Activated CD4-positive, alpha-beta T cell treated with anti-CD3 and anti-CD28 coated beads, Interleukin-2, amount 50 U/mL, for 4 hours (primary cell): ENCODE measurements at regions not wholly inside any gene's neighbourhood (a gene's known extent, or its start where the extent isn't known, plus 50 kb on each side); places are given as distances from the start of the nearest gene placed in this dataset.

Experiments
- DNase-seq, 2 experiments: peaks; one replicate each; pipeline ENCODE4 v3.0.0-alpha.2; 2020

GRCh38 chr11:15861256-15861655 lies 495.1 kb downstream of the SOX6 start:
- no peak for DNase-seq

GRCh38 chr11:15863411-15863810 lies 492.9 kb downstream of the SOX6 start:
- DNase-seq: no peak

- no peak for DNase-seq
These were observed 492.1 kb downstream of the SOX6 start for GRCh38 chr11:15864026-15864805.

GRCh38 chr11:15865212-15865987 lies 490.9 kb downstream of the SOX6 start:
- DNase-seq: no peak

- DNase-seq: no peak
These were observed 488.5 kb downstream of the SOX6 start for GRCh38 chr11:15867871-15868270.

GRCh38 chr11:15870911-15871310 lies 485.4 kb downstream of the SOX6 start:
- DNase-seq: no peak

GRCh38 chr11:15871904-15872626 lies 484.3 kb downstream of the SOX6 start:
- no peak for DNase-seq

- no peak for DNase-seq
These were observed 482.8 kb downstream of the SOX6 start for GRCh38 chr11:15873501-15873900.

GRCh38 chr11:15874704-15875103 lies 481.6 kb downstream of the SOX6 start:
- DNase-seq: no peak

- DNase-seq: no peak
These were observed 481.0 kb downstream of the SOX6 start for GRCh38 chr11:15875393-15875792.

- no peak for DNase-seq
These were observed 480.4 kb downstream of the SOX6 start for GRCh38 chr11:15875943-15876342.

- DNase-seq: no peak
These were observed 477.6 kb downstream of the SOX6 start for GRCh38 chr11:15878756-15879155.

GRCh38 chr11:15880291-15880690 lies 476.1 kb downstream of the SOX6 start:
- DNase-seq: no peak

GRCh38 chr11:15882876-15883454 lies 473.4 kb downstream of the SOX6 start:
- no peak for DNase-seq

GRCh38 chr11:15883455-15883920 lies 472.9 kb downstream of the SOX6 start:
- DNase-seq: no peak

GRCh38 chr11:15884141-15884540 lies 472.2 kb downstream of the SOX6 start:
- no peak for DNase-seq

- DNase-seq: no peak
These were observed 471.4 kb downstream of the SOX6 start for GRCh38 chr11:15884777-15885540.

GRCh38 chr11:15885854-15886253 lies 470.5 kb downstream of the SOX6 start:
- DNase-seq: no peak

- DNase-seq: no peak
These were observed 470.0 kb downstream of the SOX6 start for GRCh38 chr11:15886299-15886698.

- DNase-seq: no peak
These were observed 469.5 kb downstream of the SOX6 start for GRCh38 chr11:15886866-15887265.

- DNase-seq: no peak
These were observed 467.6 kb downstream of the SOX6 start for GRCh38 chr11:15888556-15889345.
